Kidney (tissue), 13 donors: ENCODE measurements at regions not wholly inside any gene's neighbourhood (a gene's known extent, or its start where the extent isn't known, plus 50 kb on each side); places are given as distances from the start of the nearest gene placed in this dataset.

ENCODE experiments used
- DNase-seq, 5 donors: peaks; one replicate each; pipeline ENCODE4 v3.0.0-alpha.2; 2013 to 2020
- FAIRE-seq: peaks from 2 replicates; lab custom pipeline; 2012; peaks lifted over from hg19 to GRCh38; lab: Jason Lieb, UNC
- H3K27ac ChIP-seq, 2 donors: one replicate each; pipeline ENCODE4 v1.7.0; 2013; ENCODE audit warnings: low read depth in 2 of 2, low read length in 2 of 2, inconsistent platforms in 1 of 2
- H3K27me3 ChIP-seq: one replicate; pipeline ENCODE4 v1.7.1; 2013; ENCODE audit warnings: low read length, inconsistent platforms; ENCODE audit not compliant: control insufficient read depth, insufficient read depth
- H3K36me3 ChIP-seq, 3 donors: one replicate each; pipeline versions ENCODE4 v1.7.0 to v1.7.1; 2013; ENCODE audit warnings: low read length in 3 of 3, control low read depth in 1 of 3, inconsistent platforms in 1 of 3; ENCODE audit not compliant: insufficient read depth in 3 of 3, control insufficient read depth in 2 of 3
- H3K4me1 ChIP-seq, 3 donors: one replicate each; pipeline versions ENCODE4 v1.7.0 to v1.7.1; 2013; ENCODE audit warnings: low read length in 3 of 3, inconsistent platforms in 1 of 3, low read depth in 1 of 3; ENCODE audit not compliant: control insufficient read depth in 2 of 3, insufficient read depth in 2 of 3
- H3K4me3 ChIP-seq, 3 donors: one replicate each; pipeline versions ENCODE4 v1.7.0 to v1.8.1; 2013; ENCODE audit warnings: low read length in 3 of 3, control low read depth in 1 of 3, inconsistent platforms in 1 of 3
- H3K9ac ChIP-seq, 3 donors: one replicate each; pipeline versions ENCODE4 v1.7.0 to v1.7.1; 2013; ENCODE audit warnings: low read length in 3 of 3, control low read depth in 1 of 3, inconsistent platforms in 1 of 3
- H3K9me3 ChIP-seq, 3 donors: one replicate each; pipeline versions ENCODE4 v1.7.0 to v1.7.1; 2013; ENCODE audit warnings: low read length in 3 of 3, control low read depth in 1 of 3, inconsistent platforms in 1 of 3; ENCODE audit not compliant: control insufficient read depth in 2 of 3, insufficient read depth in 1 of 3
- CTCF ChIP-seq: IDR thresholded peaks from 3 replicates; pipeline ENCODE4 v1.5.1; 2012; ENCODE audit warnings: mild to moderate bottlenecking, moderate library complexity, borderline replicate concordance; ENCODE audit not compliant: insufficient read depth; ENCODE audit errors: extremely low read depth
- intact Hi-C: fragments of 100-400 bp; cut with DNase I; formaldehyde crosslinking; loops from one replicate; pipeline ENCODE4 v1.11.1; 2022
- donor health status: control.
- donor health status: control.
- donor health status: control.
- donor health status: control.
- donor health status: control.
- donor health status: DM: yes; HTN: yes; CAD: no.
- donor health status: Normal renal cell carcinoma (clear cell type).

- Histone ChIP-seq H3K4me1 (peaks cover 0 to 11% (median 2%) of the 10 kb centered on the region in 3 donors), H3K36me3 (no peaks in the 10 kb centered on the region)
- FAIRE-seq: no peak
These were observed 58.9 kb upstream of the ID2 start for GRCh38 chr2:8622924-8623465.

DNA sequence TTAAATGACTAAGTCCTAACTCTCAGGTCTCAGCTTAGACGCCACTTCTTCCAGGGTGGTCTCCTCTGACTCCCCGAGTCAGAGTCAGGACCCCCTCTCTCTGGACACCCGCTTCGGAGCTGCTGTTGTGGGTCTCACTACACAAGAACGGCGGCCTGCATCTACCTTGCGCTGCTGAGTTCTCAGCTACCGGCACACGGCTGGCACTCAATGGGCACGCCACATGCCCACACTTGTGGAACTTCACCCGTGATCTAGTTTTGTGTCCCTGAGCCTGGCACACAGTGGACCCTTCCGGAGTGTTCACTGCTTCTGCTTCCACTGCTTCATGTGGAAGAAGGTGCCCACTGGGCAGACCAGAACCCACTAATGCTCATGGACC is 58.3 kb upstream of the ID2 start:
- Histone ChIP-seq H3K4me1 (peaks cover 0 to 11% (median 2%) of the 10 kb centered on the region in 3 donors), H3K9ac (no peak overlapping the region), H3K9me3 (no peaks in the 10 kb centered on the region), H3K27ac (no peak overlapping the region), H3K36me3 (no peaks in the 10 kb centered on the region), H3K27me3 (no peaks in the 10 kb centered on the region), H3K4me3 (no peak overlapping the region)
- intact Hi-C loops: no loop called here
- no peak for FAIRE-seq
- DNase-seq: peak in 1 of 5 donors; percentile 34
- no peak for TF ChIP-seq CTCF

More at GRCh38 chr2:8622924-8623465, 58.9 kb upstream of the ID2 start:
- Histone ChIP-seq H3K27ac (no peak overlapping the region), H3K27me3 (no peaks in the 10 kb centered on the region), H3K9me3 (no peaks in the 10 kb centered on the region), H3K4me3 (no peak overlapping the region), H3K9ac (no peak overlapping the region)
- intact Hi-C loops: no loop called here
- DNase-seq: peak in 1 of 5 donors; percentile 50
- no peak for TF ChIP-seq CTCF

DNA sequence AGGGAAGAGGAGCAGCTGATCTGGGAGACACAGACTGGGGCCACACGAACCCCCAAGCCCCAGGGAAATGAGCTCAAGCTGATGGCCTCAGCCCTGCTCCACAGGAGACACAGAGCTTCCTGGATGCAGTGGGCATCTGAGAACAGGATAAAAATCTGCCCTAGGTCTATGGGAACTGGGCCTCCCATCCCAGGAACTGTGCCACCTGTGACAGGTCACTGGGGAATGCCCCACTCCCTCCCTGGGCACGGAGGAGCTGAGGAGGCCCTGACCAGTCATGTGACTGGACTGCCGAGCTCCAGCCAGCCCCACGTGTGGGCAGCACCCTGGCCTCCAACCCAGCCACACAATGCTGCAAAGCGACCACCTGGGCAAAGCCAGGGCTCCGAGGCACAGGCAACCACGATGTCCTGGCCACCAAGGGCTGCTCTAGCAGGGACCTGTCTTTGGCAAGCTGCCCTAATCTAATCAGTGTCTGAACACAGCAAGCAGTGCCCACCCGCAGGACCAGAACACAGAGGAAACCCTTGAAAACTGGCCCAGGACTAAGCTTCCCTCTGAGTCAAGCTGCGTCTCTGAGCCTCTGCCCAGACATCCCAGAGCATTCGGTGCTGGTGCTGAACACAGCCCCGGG is 57.8 kb upstream of the ID2 start:
- Histone ChIP-seq H3K4me1 (peaks cover 0 to 11% (median 2%) of the 10 kb centered on the region in 3 donors), H3K36me3 (no peaks in the 10 kb centered on the region), H3K9me3 (no peaks in the 10 kb centered on the region), H3K27ac (peak overlapping the region in 1 of 2 donors; percentile 7), H3K27me3 (no peaks in the 10 kb centered on the region), H3K9ac (no peak overlapping the region), H3K4me3 (no peak overlapping the region)
- FAIRE-seq (no peak), DNase-seq (peak in 2 of 5 donors; percentile 42 to 82)
- TF ChIP-seq CTCF: no peak
- intact Hi-C loops: no loop called here
